ENCODE measurements at regions not wholly inside any gene's neighbourhood (a gene's known extent, or its start where the extent isn't known, plus 50 kb on each side); places are given as distances from the start of the nearest gene placed in this dataset.

DNA sequence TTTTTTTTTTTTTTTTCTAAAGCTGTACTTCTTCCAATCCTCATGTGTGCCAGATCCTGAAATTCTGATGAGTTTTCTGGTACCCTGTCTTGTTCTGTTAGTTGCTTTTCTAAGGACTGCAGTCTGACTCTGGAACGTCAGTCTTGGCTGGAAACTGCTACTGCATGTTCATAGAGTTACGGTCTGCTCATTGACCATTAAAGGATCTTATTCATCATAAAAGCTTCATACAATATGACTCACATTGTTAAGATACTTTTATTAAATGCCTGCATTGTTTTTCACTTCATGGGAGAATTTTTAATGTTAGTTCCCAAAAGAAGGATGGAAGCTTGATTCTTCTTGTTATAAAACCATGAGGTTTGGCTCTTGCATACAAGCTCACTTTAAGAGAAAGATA is 233.6 kb downstream of the SYT10 start:
- TF ChIP-seq POLR2A (IDR thresholded peaks at IDR 0.05) (no peak), POLR2AphosphoS5 (IDR thresholded peaks at IDR 0.05) (no peak), EP300 (IDR thresholded peaks at IDR 0.05) (no peak)
- TF ChIP-seq, protein P1, sequence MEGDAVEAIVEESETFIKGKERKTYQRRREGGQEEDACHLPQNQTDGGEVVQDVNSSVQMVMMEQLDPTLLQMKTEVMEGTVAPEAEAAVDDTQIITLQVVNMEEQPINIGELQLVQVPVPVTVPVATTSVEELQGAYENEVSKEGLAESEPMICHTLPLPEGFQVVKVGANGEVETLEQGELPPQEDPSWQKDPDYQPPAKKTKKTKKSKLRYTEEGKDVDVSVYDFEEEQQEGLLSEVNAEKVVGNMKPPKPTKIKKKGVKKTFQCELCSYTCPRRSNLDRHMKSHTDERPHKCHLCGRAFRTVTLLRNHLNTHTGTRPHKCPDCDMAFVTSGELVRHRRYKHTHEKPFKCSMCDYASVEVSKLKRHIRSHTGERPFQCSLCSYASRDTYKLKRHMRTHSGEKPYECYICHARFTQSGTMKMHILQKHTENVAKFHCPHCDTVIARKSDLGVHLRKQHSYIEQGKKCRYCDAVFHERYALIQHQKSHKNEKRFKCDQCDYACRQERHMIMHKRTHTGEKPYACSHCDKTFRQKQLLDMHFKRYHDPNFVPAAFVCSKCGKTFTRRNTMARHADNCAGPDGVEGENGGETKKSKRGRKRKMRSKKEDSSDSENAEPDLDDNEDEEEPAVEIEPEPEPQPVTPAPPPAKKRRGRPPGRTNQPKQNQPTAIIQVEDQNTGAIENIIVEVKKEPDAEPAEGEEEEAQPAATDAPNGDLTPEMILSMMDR (IDR thresholded peaks at IDR 0.05): no peak

All from suprapubic skin (tissue), 4 donors.